Neural cell (in vitro differentiated cells): ENCODE measurements at regions not wholly inside any gene's neighbourhood (a gene's known extent, or its start where the extent isn't known, plus 50 kb on each side); places are given as distances from the start of the nearest gene placed in this dataset.

Experiments used
- CTCF ChIP-seq: fragments of 450-650 bp; IDR thresholded peaks from 2 replicates; pipeline ENCODE4 v1.5.1; 2014; ENCODE audit warnings: antibody characterized with exemption, mild to moderate bottlenecking, moderate library complexity; ENCODE audit not compliant: poor library complexity, severe bottlenecking
- MXI1 ChIP-seq: fragments of 450-650 bp; conservative IDR thresholded peaks from 2 replicates; pipeline ENCODE4 v1.6.1; 2014; ENCODE audit warnings: antibody characterized with exemption, mild to moderate bottlenecking; ENCODE audit not compliant: poor library complexity, severe bottlenecking
- RAD21 ChIP-seq: fragments of 450-650 bp; conservative IDR thresholded peaks from 2 replicates; pipeline ENCODE4 v1.6.1; 2014; ENCODE audit warnings: antibody characterized with exemption, mild to moderate bottlenecking, moderate library complexity

GRCh38 chr9:30591461-30591860 is 1793.0 kb upstream of the ACO1 start:
- TF ChIP-seq MXI1 (no peak), RAD21 (no peak), CTCF (no peak)
